HCT116 (cell line): ENCODE measurements at regions not wholly inside any gene's neighbourhood (a gene's known extent, or its start where the extent isn't known, plus 50 kb on each side); places are given as distances from the start of the nearest gene placed in this dataset.

Source experiments
- ATAC-seq: fragments of 200-7000 bp; cut with Tn5 transposase; 2 replicates; pipeline ENCODE4 v1.9.1; 2020; ENCODE audit warnings: mild to moderate bottlenecking, moderate library complexity
- BruUV-seq: library from RNA; stranded (reverse); fragments of 400-500 nt; replicated peaks from 2 replicates; lab custom pipeline; 2021; lab: Mats Ljungman, UMichigan
- CTCF ChIA-PET: fragments of 300-600 bp; sonication (Branson Sonifier 250); formaldehyde crosslinking; loops from one replicate; lab custom pipeline; 2021; ENCODE audit warnings: antibody characterized with exemption; lab: Charles Lee
- POLR2A ChIA-PET: fragments of 300-600, 350-600 bp; sonication (Branson Sonifier 250); formaldehyde crosslinking; loops from one replicate; lab custom pipeline; 2021; ENCODE audit warnings: antibody characterized with exemption; lab: Charles Lee
- RAD21 ChIA-PET, 2 experiments: fragments of 300-600 bp; sonication (Branson Sonifier 250); formaldehyde crosslinking; loops; one replicate each; lab custom pipeline; 2023; ENCODE audit warnings: low total read pairs in 2 of 2; ENCODE audit not compliant: uncharacterized antibody in 2 of 2, unreplicated experiment in 2 of 2, low non-redundant PET in 1 of 2; lab: Charles Lee
- DNase-seq: peaks from one replicate; pipeline ENCODE4 v3.0.0-alpha.2; 2010; ENCODE audit warnings: low read depth, low spot score
- H2AFZ ChIP-seq: fragments of 200-600 bp; shearing (Covaris generic), sonication (generic); 2 replicates; pipeline ENCODE4 v1.6.1; 2017; ENCODE audit warnings: low read depth, mixed run types, mixed read lengths, antibody characterized with exemption, low read length; ENCODE audit not compliant: poor library complexity, severe bottlenecking
- H3K27ac ChIP-seq: 2 replicates; pipeline ENCODE4 v1.5.1; 2012; ENCODE audit warnings: low read depth, low read length
- H3K27me3 ChIP-seq: fragments of 200-600 bp; sonication (generic); 2 replicates; pipeline ENCODE4 v1.6.1; 2016; ENCODE audit warnings: mixed run types, low read length, mixed read lengths; ENCODE audit not compliant: insufficient read depth
- H3K36me3 ChIP-seq, 2 experiments: fragments of 200-500 bp in 1 of 2; fragments of 200-600 bp in 1 of 2; sonication (Bioruptor generic) in 1 of 2; sonication (generic) in 1 of 2; 2 replicates each; pipeline versions ENCODE4 v1.5.1 to v1.6.1; 2014 to 2016; ENCODE audit warnings: low read length in 2 of 2, inconsistent platforms in 1 of 2, mixed read lengths in 1 of 2, mixed run types in 1 of 2; ENCODE audit not compliant: insufficient read depth in 2 of 2, control insufficient read depth in 1 of 2
- H3K4me1 ChIP-seq, 2 experiments: fragments of 200-600 bp in 1 of 2; sonication (generic) in 1 of 2; 2 replicates each; pipeline versions ENCODE4 v1.5.1 to v1.6.1; 2012 to 2017; ENCODE audit warnings: low read length in 2 of 2, inconsistent platforms in 1 of 2, mild to moderate bottlenecking in 1 of 2, mixed read lengths in 1 of 2, mixed run types in 1 of 2, moderate library complexity in 1 of 2; ENCODE audit not compliant: insufficient read depth in 2 of 2, control insufficient read depth in 1 of 2
- H3K4me2 ChIP-seq: fragments of 200-600 bp; sonication (generic); 2 replicates; pipeline ENCODE4 v1.6.1; 2017; ENCODE audit warnings: mixed run types, low read length, mixed read lengths
- H3K4me3 ChIP-seq, 2 experiments: fragments of 200-600 bp in 1 of 2; sonication (generic) in 1 of 2; replicated peaks in 1 of 2; 2 replicates each; pipeline ENCODE4 v1.5.1; 2011 to 2016; ENCODE audit warnings: low read length in 2 of 2, control low read depth in 1 of 2, low read depth in 1 of 2, mild to moderate bottlenecking in 1 of 2, mixed read lengths in 1 of 2, mixed run types in 1 of 2
- H3K79me2 ChIP-seq: fragments of 200-600 bp; sonication (generic); 2 replicates; pipeline ENCODE4 v1.6.1; 2017; ENCODE audit warnings: mild to moderate bottlenecking, mixed run types, low read length, moderate library complexity, mixed read lengths; ENCODE audit not compliant: insufficient read depth
- H3K9ac ChIP-seq: fragments of 200-600 bp; sonication (generic); 2 replicates; pipeline ENCODE4 v1.6.1; 2016; ENCODE audit warnings: low read length, mixed read lengths
- H3K9me2 ChIP-seq: fragments of 200-600 bp; sonication (generic), shearing (Covaris generic); 2 replicates; pipeline ENCODE4 v1.6.1; 2017; ENCODE audit warnings: mixed run types, mild to moderate bottlenecking, moderate library complexity; ENCODE audit not compliant: insufficient read depth
- H3K9me3 ChIP-seq, 2 experiments: fragments of 200-500 bp in 1 of 2; fragments of 200-600 bp in 1 of 2; sonication (Bioruptor generic) in 1 of 2; sonication (generic) in 1 of 2; 2 replicates each; pipeline ENCODE4 v1.6.1; 2014 to 2017; ENCODE audit warnings: low read length in 2 of 2, mixed read lengths in 2 of 2, inconsistent platforms in 1 of 2, low read depth in 1 of 2, mild to moderate bottlenecking in 1 of 2, mixed run types in 1 of 2, moderate library complexity in 1 of 2; ENCODE audit not compliant: control insufficient read depth in 1 of 2, insufficient read depth in 1 of 2
- H4K20me1 ChIP-seq: fragments of 200-600 bp; sonication (generic), shearing (Covaris generic); 2 replicates; pipeline ENCODE4 v1.6.1; 2017; ENCODE audit warnings: mixed run types, mild to moderate bottlenecking, moderate library complexity; ENCODE audit not compliant: insufficient read depth
- CEBPB ChIP-seq: IDR thresholded peaks from 2 replicates; pipeline ENCODE4 v1.6.1; 2012; ENCODE audit warnings: low read depth
- EZH2phosphoT487 ChIP-seq: fragments of 200-600 bp; IDR thresholded peaks from 2 replicates; pipeline ENCODE4 v1.6.1; 2018; ENCODE audit warnings: antibody characterized with exemption, borderline replicate concordance
- FOSL1 ChIP-seq: IDR thresholded peaks from 2 replicates; pipeline ENCODE4 v1.6.1; 2012; ENCODE audit warnings: low read depth
- POLR2A ChIP-seq: IDR thresholded peaks from 2 replicates; pipeline ENCODE4 v1.7.0; 2011; ENCODE audit warnings: borderline replicate concordance; ENCODE audit not compliant: insufficient read depth, insufficient read length; ENCODE audit errors: extremely low read depth
- POLR2AphosphoS5 ChIP-seq: IDR thresholded peaks from 2 replicates; pipeline ENCODE4 v1.6.1; 2011; ENCODE audit warnings: mild to moderate bottlenecking, low read depth, low read length, moderate library complexity
- TCF7L2 ChIP-seq: IDR thresholded peaks from 2 replicates; pipeline ENCODE4 v1.7.0; 2011; ENCODE audit warnings: borderline replicate concordance, inconsistent platforms; ENCODE audit not compliant: insufficient read depth, insufficient read length; ENCODE audit errors: extremely low read depth
- YY1 ChIP-seq: IDR thresholded peaks from 2 replicates; pipeline ENCODE4 v1.6.1; 2011; ENCODE audit warnings: low read length, low read depth, moderate library complexity, mild to moderate bottlenecking; ENCODE audit not compliant: insufficient replicate concordance; ENCODE audit errors: extremely low read depth
- ZNF274 ChIP-seq: fragments of 200-500 bp; sonication (Bioruptor generic); IDR thresholded peaks from 2 replicates; pipeline ENCODE4 v1.6.1; 2014; ENCODE audit warnings: mild to moderate bottlenecking, low read depth, low read length, inconsistent platforms
- intact Hi-C: fragments of 100-400 bp; cut with micrococcal nuclease; formaldehyde crosslinking; loops from 2 replicates; pipeline ENCODE4 v1.10.0; 2022
- TF ChIP-seq, protein P1 (sequence below): IDR thresholded peaks from 2 replicates; pipeline ENCODE4 v1.6.1; 2011; ENCODE audit warnings: mild to moderate bottlenecking, low read length, moderate library complexity; ENCODE audit not compliant: insufficient replicate concordance; ENCODE audit errors: extremely low read depth

DNA sequence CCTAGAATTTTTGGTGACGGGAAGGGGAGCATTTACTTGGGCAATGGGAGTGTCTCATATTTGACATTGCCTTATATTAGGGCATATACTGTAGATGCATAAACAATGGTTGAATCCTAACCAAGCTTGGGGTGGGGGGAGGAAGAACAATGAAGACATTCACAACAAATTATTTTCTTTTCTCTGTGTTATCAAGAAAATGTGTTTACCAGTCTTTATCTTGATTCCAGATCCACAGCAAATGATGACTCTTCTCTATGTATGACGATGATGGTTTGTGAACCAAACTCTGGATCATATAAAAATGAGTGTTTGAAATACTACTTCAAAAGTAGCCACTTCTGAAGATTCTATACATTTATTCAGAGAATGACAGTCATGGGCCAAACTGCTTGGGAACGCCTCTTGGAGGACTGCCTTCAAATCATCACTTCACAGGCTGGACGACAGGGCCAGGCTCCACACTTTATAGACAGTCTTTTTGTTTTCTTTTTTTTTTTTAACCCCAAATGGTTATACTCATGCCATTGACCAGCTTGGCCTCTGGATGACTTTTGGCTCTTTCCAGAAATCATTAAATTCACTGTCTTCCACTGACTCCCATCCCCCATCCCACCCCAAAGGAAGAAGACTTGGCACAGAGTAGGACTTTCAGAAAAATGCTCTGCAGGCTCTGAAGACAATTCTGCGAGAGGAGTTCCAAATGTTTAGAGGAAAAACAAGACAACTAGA is 123.8 kb upstream of the LIFR start:
- no peak for DNase-seq
- Histone ChIP-seq H3K79me2 (no peaks in the 10 kb centered on the region), H3K27me3 (no peaks in the 10 kb centered on the region), H3K4me2 (no peak overlapping the region), H3K27ac (no peak overlapping the region), H3K9me2 (no peaks in the 10 kb centered on the region), H4K20me1 (no peaks in the 10 kb centered on the region), H3K36me3 (no peaks in the 10 kb centered on the region), H3K4me1 (no peaks in the 10 kb centered on the region), H3K9me3 (no peaks in the 10 kb centered on the region), H3K4me3 (no peak overlapping the region), H2AFZ (no peak overlapping the region), H3K9ac (no peak overlapping the region)
- no TSS peak for BruUV-seq
- ChIA-PET RAD21 (no interaction called here), POLR2A (no interaction called here), CTCF (no interaction called here)
- intact Hi-C loops, result no loop called here
- no peak for ATAC-seq
- TF ChIP-seq YY1, result no peak
- TF ChIP-seq EZH2phosphoT487, result no peak
- no peak for TF ChIP-seq POLR2A
- TF ChIP-seq FOSL1, result no peak
- TF ChIP-seq, protein P1, sequence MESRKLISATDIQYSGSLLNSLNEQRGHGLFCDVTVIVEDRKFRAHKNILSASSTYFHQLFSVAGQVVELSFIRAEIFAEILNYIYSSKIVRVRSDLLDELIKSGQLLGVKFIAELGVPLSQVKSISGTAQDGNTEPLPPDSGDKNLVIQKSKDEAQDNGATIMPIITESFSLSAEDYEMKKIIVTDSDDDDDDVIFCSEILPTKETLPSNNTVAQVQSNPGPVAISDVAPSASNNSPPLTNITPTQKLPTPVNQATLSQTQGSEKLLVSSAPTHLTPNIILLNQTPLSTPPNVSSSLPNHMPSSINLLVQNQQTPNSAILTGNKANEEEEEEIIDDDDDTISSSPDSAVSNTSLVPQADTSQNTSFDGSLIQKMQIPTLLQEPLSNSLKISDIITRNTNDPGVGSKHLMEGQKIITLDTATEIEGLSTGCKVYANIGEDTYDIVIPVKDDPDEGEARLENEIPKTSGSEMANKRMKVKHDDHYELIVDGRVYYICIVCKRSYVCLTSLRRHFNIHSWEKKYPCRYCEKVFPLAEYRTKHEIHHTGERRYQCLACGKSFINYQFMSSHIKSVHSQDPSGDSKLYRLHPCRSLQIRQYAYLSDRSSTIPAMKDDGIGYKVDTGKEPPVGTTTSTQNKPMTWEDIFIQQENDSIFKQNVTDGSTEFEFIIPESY, result no peak
- TF ChIP-seq POLR2AphosphoS5, result no peak
- no peak for TF ChIP-seq CEBPB
- TF ChIP-seq ZNF274, result no peak
- no peak for TF ChIP-seq TCF7L2
